ENCODE measurements at regions not wholly inside any gene's neighbourhood (a gene's known extent, or its start where the extent isn't known, plus 50 kb on each side); places are given as distances from the start of the nearest gene placed in this dataset.
"Not testable (repeated sequence)": the region's sequence is repeated elsewhere in the genome, so short reads cannot be mapped to it uniquely, and the experiment has no call there.

GRCh38 chr14:104249706-104250105, 111.3 kb downstream of the KIF26A start:
- DNase-seq (ENCODE audit: low read depth in 1 of 2, low spot score in 1 of 2): no peak

DNA sequence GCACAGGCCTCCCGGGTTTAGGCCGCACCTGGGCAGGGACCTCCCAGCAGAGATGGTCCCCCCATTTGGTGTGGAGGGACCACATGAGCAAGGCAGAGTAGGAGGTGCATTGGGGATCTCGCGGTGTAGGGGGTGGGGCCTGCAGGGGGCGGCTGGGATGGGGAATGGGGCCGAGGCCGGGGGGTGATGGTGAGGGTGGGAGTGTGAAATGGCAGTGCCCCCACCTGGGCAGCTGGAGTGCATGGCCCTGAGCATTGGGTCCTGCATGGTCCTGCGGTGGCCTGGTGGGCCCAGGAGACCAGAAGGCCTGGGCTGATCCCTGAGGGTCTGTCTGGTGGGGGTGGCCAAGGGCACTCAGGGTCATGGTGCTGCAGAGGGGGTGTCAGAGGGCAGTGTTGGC, 111.8 kb downstream of the KIF26A start:
- no peak for DNase-seq (ENCODE audit: low read depth in 1 of 2, low spot score in 1 of 2)

GRCh38 chr14:104252256-104253215, 114.1 kb downstream of the KIF26A start:
- no peak for DNase-seq (ENCODE audit: low read depth in 1 of 2, low spot score in 1 of 2)

DNA sequence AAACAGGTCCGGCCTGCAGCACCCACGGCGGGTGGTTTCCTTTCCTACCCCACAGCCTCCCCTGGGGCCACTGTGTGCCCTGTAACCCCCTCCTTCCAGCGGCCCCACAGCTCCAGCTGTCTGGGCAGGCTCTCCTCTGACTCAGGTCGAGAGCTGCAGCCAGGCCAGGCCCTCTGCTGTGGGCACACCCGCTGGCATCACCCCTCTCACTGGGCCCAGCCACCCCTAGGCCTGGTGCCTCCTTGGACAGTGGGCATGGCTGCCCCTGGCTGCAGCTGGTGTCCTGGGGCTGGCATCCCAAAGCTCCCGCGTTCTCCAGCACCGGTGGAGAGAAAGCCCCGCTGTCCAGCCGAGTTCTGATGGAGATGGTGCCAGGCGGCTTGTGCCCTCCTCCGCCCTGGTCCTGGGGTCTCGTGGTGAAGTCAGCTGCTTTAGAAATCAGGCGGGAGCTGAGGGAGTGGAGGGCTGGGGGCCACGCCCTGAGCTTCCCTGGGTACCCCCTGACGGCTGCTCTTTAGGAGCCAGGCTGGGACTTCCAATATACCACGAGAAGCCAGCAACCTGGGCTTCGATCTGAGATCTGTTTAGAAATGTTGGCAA, 114.9 kb downstream of the KIF26A start:
- DNase-seq (ENCODE audit: low read depth in 1 of 2, low spot score in 1 of 2): no peak

DNA sequence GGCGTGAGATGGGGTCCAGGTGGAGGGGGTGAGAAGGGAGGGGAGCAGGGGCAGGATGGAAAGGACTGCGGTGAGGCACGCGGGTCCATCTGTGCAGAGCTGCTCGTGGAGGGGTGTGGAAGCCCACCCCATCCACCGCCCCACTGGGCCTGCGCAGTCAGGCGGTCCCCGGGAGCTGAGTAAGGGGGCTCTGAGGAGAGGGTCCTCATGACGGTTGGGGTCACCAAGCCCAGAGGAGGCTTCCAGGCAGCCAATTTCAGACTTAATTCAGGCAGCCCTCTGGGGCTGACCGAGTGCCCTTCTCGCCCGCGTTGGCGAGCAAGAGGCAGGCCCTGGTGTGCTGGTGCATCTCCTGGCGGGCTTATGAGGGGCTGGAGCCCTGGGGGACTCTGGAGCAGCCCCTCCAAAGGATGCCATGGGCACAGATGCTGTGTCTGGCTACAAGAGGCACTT, 115.5 kb downstream of the KIF26A start:
- DNase-seq (ENCODE audit: low read depth in 1 of 2, low spot score in 1 of 2): no peak

DNA sequence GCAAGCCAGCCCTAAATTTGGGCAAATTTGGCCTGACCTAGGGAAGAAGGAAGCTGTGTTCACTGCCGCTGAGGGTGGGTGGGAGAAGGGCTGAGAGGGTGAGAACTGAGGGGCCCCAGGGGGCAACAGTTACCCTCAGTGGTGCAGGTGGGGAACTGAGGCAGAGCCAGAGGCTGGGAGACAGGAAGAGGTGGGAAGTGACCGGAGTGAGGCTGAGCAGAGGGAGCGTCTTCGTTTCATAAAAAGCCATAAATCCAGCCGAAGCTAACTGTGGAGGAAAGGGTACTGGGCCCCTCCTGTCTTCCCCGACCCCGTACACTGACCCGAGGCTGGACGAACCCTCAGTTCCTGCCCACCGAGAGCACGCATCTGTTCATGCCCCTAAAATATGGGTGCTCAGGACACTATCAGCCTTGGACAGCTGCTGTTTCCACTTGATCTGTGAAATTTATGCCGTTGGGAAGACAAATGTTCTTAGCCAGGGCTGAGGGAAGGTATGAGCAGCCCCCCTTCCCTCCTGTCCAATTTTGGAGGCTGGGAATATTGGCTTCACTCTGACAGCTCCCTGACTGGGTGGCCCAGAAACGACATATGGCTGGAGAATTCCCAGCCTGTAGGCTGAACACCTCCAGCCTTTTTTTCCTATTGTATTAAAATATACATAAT, 116.5 kb downstream of the KIF26A start:
- DNase-seq (ENCODE audit: low read depth in 1 of 2, low spot score in 1 of 2): no peak

GRCh38 chr14:104256025-104256424, 117.6 kb downstream of the KIF26A start:
- no peak for DNase-seq (ENCODE audit: low read depth in 1 of 2, low spot score in 1 of 2)

DNA sequence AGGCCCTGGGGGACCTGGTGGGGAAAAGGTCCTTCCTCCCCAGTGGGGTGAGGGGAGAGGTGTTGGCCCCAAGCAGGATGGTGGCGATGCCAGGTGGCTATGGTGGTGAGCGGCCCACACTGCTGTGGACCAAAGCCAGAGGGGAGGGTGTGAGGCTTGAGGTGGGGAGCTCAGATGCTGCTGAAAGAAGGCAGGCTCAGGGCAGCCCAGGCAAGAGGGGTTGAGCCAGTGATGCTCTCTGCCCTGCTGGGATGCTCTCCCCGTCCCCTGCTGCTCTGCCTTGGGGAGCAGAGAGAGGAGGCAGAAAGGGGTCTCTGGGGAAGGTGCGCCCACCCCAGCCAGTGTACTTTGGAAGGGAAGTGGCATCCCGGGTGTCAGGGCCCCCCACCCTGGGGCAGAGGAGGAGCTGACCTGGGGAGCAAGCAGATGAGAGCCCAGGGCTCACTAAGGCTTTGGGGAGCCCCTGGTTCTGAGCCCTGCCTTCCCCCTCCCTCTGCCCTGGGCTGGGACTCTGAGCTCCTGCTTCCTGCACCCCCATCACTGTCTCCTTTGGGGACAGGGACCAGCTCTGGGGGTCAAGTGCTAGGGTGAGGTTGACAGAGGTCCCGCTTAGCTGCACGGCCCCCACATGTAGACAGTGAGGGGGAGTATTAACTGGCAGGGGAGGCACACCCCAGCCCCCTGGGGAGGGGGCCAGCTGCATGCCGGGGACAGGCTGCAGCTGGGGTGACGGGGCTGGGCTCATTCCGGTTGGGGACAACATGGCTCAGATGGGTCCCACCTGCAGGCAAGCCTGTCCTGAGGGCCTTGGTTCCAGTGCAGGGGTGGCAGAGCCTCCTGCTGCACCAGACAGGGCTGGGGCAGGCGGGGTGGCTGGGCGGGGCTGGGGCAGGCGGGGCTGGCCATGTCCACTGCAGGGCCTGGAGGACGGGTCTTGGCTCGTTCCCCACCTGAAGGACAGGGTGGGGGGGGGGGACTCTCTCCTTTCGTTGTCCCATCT, 124.4 kb downstream of the KIF26A start:
- DNase-seq (ENCODE audit: low read depth in 1 of 2, low spot score in 1 of 2): no peak

GRCh38 chr14:104263675-104264358, 125.4 kb downstream of the KIF26A start:
- no peak for DNase-seq (ENCODE audit: low read depth in 1 of 2, low spot score in 1 of 2)

- DNase-seq (ENCODE audit: low read depth in 1 of 2, low spot score in 1 of 2): no peak
Observed at GRCh38 chr14:104264495-104265265, 126.3 kb downstream of the KIF26A start.

DNA sequence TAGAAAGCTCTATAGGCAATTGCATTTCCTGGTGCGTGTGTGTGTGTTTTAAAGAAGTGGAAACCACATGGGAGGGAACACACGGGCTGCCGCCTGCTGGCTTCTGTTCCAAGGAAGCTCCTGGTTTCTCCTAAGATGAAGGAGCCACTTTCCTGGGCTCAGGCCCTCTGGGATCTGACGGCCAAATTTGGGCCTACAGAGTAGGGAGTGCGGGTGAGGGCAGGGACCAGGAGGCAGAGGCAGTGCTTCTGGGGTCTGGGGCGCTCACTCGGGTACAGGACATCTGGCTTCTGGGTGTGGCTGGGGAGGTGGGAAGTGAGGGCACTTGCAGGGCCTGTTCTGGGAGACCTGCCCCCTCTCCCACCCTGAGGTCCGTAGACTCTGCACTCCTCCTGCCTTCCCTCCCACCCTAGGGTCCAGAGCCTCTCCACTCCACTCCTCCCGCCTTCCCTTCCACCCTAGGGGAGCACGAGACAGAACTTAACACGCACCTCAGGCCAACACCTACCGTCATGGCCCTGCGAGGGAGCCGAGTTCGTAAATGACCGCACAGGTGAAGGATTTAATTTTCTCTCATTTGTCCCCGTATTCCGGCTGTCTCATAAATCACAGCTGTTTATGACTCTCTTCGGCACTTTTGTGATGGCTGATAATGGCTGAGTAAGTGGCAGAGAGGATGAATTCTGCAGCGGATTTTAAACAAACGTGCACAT, 127.7 kb downstream of the KIF26A start:
- no peak for DNase-seq (ENCODE audit: low read depth in 1 of 2, low spot score in 1 of 2)

DNA sequence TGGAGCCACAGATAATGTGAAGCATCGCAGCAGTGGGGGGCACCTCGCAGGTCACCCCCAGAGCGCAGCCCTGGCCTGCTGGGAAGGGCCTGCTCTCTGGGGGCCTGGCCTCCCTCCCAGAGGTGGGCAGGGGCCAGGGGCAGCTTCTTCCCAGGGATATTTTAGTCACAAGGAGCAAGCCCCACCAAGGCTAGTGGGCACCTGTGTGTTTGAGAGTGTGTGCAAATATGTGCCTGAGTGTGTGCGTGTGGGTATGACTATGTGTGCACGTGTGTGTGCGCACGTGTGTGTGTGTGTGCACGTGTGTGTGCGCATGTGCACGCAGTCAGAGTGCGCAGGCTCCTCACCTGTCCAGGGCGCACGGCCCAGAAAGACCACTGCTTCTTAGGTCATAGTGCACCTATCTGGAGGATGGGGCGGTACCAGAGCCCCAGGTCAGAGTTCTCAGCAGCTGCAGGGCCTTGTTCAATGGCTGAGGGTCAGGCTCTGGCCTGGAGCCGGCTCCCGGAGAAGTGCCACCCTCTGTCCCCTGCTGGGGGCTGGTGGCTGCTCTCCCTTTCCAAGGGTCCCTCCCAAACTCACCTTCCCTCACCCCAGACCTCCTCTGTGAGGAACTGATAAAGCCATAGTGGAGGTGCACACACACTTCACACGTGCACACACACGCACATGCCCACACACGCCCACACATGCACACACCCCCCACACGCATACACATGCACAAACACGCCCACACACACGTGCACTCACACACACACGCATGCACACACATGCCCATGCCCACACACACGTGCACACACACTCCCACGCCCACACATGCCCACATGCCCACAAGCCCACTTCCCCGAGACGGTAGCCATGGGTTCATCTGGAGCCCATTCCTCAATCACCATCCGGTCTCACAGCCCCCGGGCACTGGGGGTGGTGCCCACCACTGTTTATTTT, 128.5 kb downstream of the KIF26A start:
- no peak for DNase-seq (ENCODE audit: low read depth in 1 of 2, low spot score in 1 of 2)

- no peak for DNase-seq (ENCODE audit: low read depth in 1 of 2, low spot score in 1 of 2)
Observed at GRCh38 chr14:104267895-104268294, 129.5 kb downstream of the KIF26A start.

GRCh38 chr14:104268295-104268694, 129.9 kb downstream of the KIF26A start:
- DNase-seq (ENCODE audit: low read depth in 1 of 2, low spot score in 1 of 2): no peak

DNA sequence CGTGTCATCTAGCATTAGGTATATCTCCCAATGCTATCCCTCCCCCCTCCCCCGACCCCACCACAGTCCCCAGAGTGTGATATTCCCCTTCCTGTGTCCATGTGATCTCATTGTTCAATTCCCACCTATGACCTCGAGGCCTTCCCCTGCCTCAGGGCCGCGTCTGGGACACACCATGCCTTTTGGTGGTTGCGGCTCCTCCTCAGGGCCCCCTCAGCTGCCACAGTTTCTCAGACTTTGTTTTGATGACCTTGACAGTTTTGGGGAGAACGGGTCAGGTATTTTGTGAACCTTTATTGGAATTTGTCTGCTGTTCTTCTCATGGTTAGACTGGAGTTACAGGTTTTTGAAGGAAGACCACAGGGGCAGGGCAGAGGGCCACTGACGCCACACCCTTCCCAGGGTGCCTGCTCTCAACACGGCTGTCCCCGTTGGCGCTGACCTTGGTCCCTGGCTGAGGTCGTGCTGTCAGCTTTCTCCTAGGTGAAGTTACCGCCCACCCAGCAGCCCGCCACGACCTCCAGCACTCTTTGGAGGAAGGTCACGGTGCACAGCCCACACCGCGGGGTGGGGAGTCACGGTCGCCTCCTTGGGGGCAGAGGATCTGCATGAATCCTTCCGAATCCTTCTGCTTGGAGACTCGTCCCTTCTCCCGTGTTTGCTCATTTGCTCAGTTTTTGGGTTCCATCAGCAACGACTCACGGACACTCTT, 130.5 kb downstream of the KIF26A start:
- DNase-seq (ENCODE audit: low read depth in 1 of 2, low spot score in 1 of 2): no peak

DNA sequence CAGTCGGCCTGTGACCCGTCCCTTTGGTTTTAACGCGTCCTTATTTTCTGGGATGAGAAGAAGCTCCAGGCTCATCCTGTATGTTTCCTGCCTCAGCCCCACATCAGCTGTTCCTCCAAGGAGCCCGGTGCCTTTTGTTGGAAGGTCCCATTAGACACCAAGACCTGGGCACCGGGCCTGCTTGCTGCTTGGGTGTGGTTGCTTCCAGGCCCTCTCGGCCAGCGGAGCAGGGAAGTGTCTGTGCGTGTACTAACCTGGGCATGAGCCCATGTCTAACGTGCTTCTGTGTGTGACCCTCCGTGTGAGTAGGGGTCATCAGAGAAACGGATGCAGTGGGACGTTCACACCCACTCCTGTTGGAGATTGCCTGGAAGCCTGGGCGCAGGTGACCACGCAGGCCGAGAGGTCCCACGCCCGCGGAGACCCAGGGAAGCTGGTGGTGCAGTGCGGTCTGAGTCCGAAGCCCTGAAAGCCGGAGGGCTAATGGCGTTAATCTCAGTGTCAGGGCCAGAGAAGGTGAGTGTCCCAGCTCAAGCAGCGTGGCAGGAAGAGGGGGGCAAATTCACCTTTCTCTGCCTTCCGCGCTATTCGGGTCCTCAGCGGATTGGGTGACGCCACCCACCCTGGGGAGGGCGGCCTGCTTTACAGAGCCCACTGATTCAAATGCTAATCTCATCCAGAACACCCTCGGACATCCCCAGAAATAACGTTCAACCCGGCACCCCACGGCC, 131.3 kb downstream of the KIF26A start:
- DNase-seq (ENCODE audit: low read depth in 1 of 2, low spot score in 1 of 2): not testable (repeated sequence)

Measured in activated CD4-positive, alpha-beta T cell treated with anti-CD3 and anti-CD28 coated beads, Interleukin-2, amount 50 U/mL, for 24 hours (primary cell).